Keratinocyte (primary cell): ENCODE measurements at regions not wholly inside any gene's neighbourhood (a gene's known extent, or its start where the extent isn't known, plus 50 kb on each side); places are given as distances from the start of the nearest gene placed in this dataset.

Source experiments
- DNase-seq: peaks from one replicate; pipeline ENCODE4 v3.0.0-alpha.2; 2011; ENCODE audit warnings: low read depth, missing footprints, low spot score
- FAIRE-seq: peaks from 2 replicates; lab custom pipeline; 2011; peaks lifted over from hg19 to GRCh38; lab: Jason Lieb, UNC
- H2AFZ ChIP-seq: 2 replicates; pipeline ENCODE4 v1.6.0; 2012; ENCODE audit warnings: low read length, control low read depth, inconsistent platforms; ENCODE audit not compliant: control insufficient read depth
- H3K27ac ChIP-seq: 2 replicates; pipeline ENCODE4 v1.5.1; 2011; ENCODE audit warnings: low read length; ENCODE audit not compliant: control insufficient read depth, insufficient read depth
- H3K27me3 ChIP-seq: 3 replicates; pipeline ENCODE4 v1.6.0; 2011; ENCODE audit warnings: low read length; ENCODE audit not compliant: control insufficient read depth, insufficient read depth; ENCODE audit errors: extremely low read depth
- H3K36me3 ChIP-seq, 2 experiments: 2 replicates in 1 of 2; 3 replicates in 1 of 2; pipeline ENCODE4 v1.5.1; 2011; ENCODE audit warnings: low read length in 2 of 2, mild to moderate bottlenecking in 1 of 2; ENCODE audit not compliant: control insufficient read depth in 2 of 2, insufficient read depth in 2 of 2; ENCODE audit errors: extremely low read depth in 1 of 2
- H3K4me1 ChIP-seq: 3 replicates; pipeline ENCODE4 v1.5.1; 2011; ENCODE audit warnings: low read length; ENCODE audit not compliant: control insufficient read depth, insufficient read depth; ENCODE audit errors: extremely low read depth
- H3K4me2 ChIP-seq: 3 replicates; pipeline ENCODE4 v1.6.0; 2011; ENCODE audit warnings: low read depth, low read length; ENCODE audit not compliant: control insufficient read depth, insufficient read depth; ENCODE audit errors: extremely low read depth
- H3K4me3 ChIP-seq, 3 experiments: fragments of 200-600 bp in 1 of 3; sonication (generic) in 1 of 3; 2 replicates in 2 of 3; 3 replicates in 1 of 3; pipeline ENCODE4 v1.5.1; 2011 to 2016; ENCODE audit warnings: low read length in 3 of 3, mild to moderate bottlenecking in 3 of 3, control low read depth in 2 of 3, inconsistent platforms in 1 of 3, low read depth in 1 of 3, mixed read lengths in 1 of 3, mixed run types in 1 of 3, moderate library complexity in 1 of 3; ENCODE audit not compliant: control insufficient read depth in 2 of 3, insufficient read depth in 2 of 3; ENCODE audit errors: extremely low read depth in 1 of 3
- H3K79me2 ChIP-seq: 2 replicates; pipeline ENCODE4 v1.6.0; 2012; ENCODE audit warnings: low read length; ENCODE audit not compliant: control insufficient read depth, insufficient read depth
- H3K9ac ChIP-seq: 3 replicates; pipeline ENCODE4 v1.6.0; 2011; ENCODE audit warnings: low read length; ENCODE audit not compliant: control insufficient read depth, insufficient read depth; ENCODE audit errors: extremely low read depth
- H3K9me1 ChIP-seq: 3 replicates; pipeline ENCODE4 v1.6.0; 2011; ENCODE audit warnings: low read length; ENCODE audit not compliant: control insufficient read depth, insufficient read depth; ENCODE audit errors: extremely low read depth
- H3K9me3 ChIP-seq: 2 replicates; pipeline ENCODE4 v1.5.1; 2012; ENCODE audit warnings: low read depth, low read length; ENCODE audit not compliant: control insufficient read depth
- H4K20me1 ChIP-seq: 3 replicates; pipeline ENCODE4 v1.6.0; 2011; ENCODE audit warnings: low read length; ENCODE audit not compliant: control insufficient read depth, insufficient read depth; ENCODE audit errors: extremely low read depth
- CTCF ChIP-seq, 3 experiments: IDR thresholded peaks in 1 of 3; conservative IDR thresholded peaks in 1 of 3; optimal IDR thresholded peaks in 1 of 3; 2 replicates in 2 of 3; 3 replicates in 1 of 3; pipeline versions ENCODE3 to v1.5.1; 2011; ENCODE audit warnings: low read length in 3 of 3, mild to moderate bottlenecking in 3 of 3, moderate library complexity in 2 of 3, control low read depth in 1 of 3, inconsistent platforms in 1 of 3; ENCODE audit not compliant: insufficient read depth in 2 of 3; ENCODE audit errors: extremely low read depth in 1 of 3
- EZH2 ChIP-seq: IDR thresholded peaks from one replicate; pipeline ENCODE4 v1.6.1; 2012; ENCODE audit warnings: inconsistent platforms, mild to moderate bottlenecking, low read length, moderate library complexity
- dilution Hi-C: fragments of 300-500 bp; cut with MboI; formaldehyde crosslinking; loops from one replicate; pipeline ENCODE4 v1.7.0; 2020; ENCODE audit warnings: low sequenced_read_pairs; ENCODE audit not compliant: extremely low pct_ligation_motif_present

GRCh38 chrX:131801066-131801465 lies 222.0 kb upstream of the STK26 start:
- Histone ChIP-seq H3K4me1 (no peaks in the 10 kb centered on the region), H3K4me3 (no peak overlapping the region), H2AFZ (no peak overlapping the region), H3K9me3 (no peaks in the 10 kb centered on the region), H3K27me3 (peaks cover 6% of the 10 kb centered on the region), H3K27ac (no peak overlapping the region), H3K79me2 (no peaks in the 10 kb centered on the region), H4K20me1 (no peaks in the 10 kb centered on the region), H3K4me2 (no peak overlapping the region), H3K9me1 (no peaks in the 10 kb centered on the region), H3K36me3 (no peaks in the 10 kb centered on the region), H3K9ac (no peak overlapping the region)
- DNase-seq (no peak), FAIRE-seq (no peak)
- dilution Hi-C loops = no loop called here
- TF ChIP-seq CTCF (optimal IDR thresholded peaks at IDR 0.05 in 1 of 3, IDR thresholded peaks at IDR 0.05 in 1 of 3, conservative IDR thresholded peaks at IDR 0.05 in 1 of 3; ENCODE audit: extremely low read depth in 1 of 3, insufficient read depth in 2 of 3, low read length in 3 of 3) (no peak), EZH2 (no peak)

GRCh38 chrX:131801911-131802310 lies 221.2 kb upstream of the STK26 start:
- Histone ChIP-seq H2AFZ (no peak overlapping the region), H3K4me1 (no peaks in the 10 kb centered on the region), H3K27ac (no peak overlapping the region), H3K36me3 (no peaks in the 10 kb centered on the region), H3K27me3 (peaks cover 4% of the 10 kb centered on the region), H3K9me1 (no peaks in the 10 kb centered on the region), H3K9me3 (no peaks in the 10 kb centered on the region), H3K4me2 (no peak overlapping the region), H3K9ac (no peak overlapping the region), H3K4me3 (no peak overlapping the region), H3K79me2 (no peaks in the 10 kb centered on the region), H4K20me1 (no peaks in the 10 kb centered on the region)
- FAIRE-seq (no peak), DNase-seq (no peak)
- dilution Hi-C loops = no loop called here
- TF ChIP-seq CTCF (optimal IDR thresholded peaks at IDR 0.05 in 1 of 3, IDR thresholded peaks at IDR 0.05 in 1 of 3, conservative IDR thresholded peaks at IDR 0.05 in 1 of 3; ENCODE audit: extremely low read depth in 1 of 3, insufficient read depth in 2 of 3, low read length in 3 of 3) (no peak), EZH2 (no peak)
